ENCODE measurements at regions not wholly inside any gene's neighbourhood (a gene's known extent, or its start where the extent isn't known, plus 50 kb on each side); places are given as distances from the start of the nearest gene placed in this dataset.

DNA sequence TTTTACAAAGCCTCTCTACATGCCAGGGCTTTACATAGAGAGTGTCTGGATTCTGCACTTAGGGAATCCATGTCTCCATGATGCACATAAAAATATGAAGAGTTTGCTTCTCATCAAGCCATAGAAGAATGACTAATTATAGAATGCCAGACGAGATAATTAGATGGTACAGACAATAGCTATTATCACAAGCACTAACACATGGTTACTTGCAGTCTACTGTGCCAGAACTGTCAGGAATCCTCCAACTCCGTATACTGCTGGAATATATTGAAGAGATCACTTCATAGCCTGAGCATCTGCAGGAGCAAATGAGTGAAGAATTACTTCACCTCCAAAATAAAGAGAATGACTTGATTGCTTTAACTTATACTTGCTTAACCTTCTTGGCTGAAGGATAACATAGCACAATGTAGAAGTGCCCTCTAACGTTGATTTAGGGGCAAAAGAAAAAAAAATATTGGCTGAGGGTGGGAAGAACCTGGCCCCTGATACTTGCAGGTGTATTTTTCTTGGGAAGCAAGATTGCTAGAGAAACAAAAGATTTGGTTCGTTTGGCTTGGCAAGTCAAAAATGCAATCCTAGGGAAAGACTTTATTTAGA lies 272.8 kb upstream of the FAR2 start:
- H3K27me3 Mint-ChIP-seq (ENCODE audit: insufficient read depth): peaks cover 5% of the 10 kb centered on the region; the same call in 1 of the 2 replicates
- H3K36me3 Mint-ChIP-seq (ENCODE audit: low read depth): no peaks in the 10 kb centered on the region
- H3K4me1 Mint-ChIP-seq (ENCODE audit: low read depth): no peaks in the 10 kb centered on the region
- no peak overlapping the region for H3K4me3 Mint-ChIP-seq
- TF ChIP-seq, protein P1, sequence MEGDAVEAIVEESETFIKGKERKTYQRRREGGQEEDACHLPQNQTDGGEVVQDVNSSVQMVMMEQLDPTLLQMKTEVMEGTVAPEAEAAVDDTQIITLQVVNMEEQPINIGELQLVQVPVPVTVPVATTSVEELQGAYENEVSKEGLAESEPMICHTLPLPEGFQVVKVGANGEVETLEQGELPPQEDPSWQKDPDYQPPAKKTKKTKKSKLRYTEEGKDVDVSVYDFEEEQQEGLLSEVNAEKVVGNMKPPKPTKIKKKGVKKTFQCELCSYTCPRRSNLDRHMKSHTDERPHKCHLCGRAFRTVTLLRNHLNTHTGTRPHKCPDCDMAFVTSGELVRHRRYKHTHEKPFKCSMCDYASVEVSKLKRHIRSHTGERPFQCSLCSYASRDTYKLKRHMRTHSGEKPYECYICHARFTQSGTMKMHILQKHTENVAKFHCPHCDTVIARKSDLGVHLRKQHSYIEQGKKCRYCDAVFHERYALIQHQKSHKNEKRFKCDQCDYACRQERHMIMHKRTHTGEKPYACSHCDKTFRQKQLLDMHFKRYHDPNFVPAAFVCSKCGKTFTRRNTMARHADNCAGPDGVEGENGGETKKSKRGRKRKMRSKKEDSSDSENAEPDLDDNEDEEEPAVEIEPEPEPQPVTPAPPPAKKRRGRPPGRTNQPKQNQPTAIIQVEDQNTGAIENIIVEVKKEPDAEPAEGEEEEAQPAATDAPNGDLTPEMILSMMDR (IDR thresholded peaks at IDR 0.05): no peak; the same call in 1 of the 2 replicates
- H3K9me3 Mint-ChIP-seq: no peaks in the 10 kb centered on the region
- no peak overlapping the region for H3K27ac Mint-ChIP-seq
- DNase-seq: no peak

DNA sequence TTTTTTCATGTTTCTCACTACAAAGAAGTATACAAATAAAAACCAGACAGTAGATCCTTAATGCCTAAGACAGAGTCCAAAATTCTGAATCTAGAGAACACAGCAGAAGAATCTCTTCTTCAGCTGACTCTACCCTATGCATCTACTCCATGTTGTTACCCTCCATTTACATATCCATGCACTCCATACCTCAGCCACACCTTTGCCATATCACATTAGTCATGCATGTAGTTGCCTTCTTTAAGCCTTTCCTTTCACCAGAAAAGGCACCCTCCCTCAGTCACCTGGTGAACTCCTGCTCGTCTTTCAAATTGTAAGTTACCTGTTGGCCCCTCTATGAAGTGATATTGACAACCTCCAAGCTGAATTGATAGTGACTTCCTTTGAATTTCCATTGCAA lies 271.2 kb upstream of the FAR2 start:
- TF ChIP-seq, protein P1 (IDR thresholded peaks at IDR 0.05): no peak
- Mint-ChIP-seq H3K9me3 (no peaks in the 10 kb centered on the region), H3K27ac (no peak overlapping the region), H3K36me3 (ENCODE audit: low read depth) (no peaks in the 10 kb centered on the region), H3K27me3 (ENCODE audit: insufficient read depth) (peaks cover 7% of the 10 kb centered on the region; the same call in 1 of the 2 replicates), H3K4me3 (no peak overlapping the region), H3K4me1 (ENCODE audit: low read depth) (no peaks in the 10 kb centered on the region)
- no peak for DNase-seq

DNA sequence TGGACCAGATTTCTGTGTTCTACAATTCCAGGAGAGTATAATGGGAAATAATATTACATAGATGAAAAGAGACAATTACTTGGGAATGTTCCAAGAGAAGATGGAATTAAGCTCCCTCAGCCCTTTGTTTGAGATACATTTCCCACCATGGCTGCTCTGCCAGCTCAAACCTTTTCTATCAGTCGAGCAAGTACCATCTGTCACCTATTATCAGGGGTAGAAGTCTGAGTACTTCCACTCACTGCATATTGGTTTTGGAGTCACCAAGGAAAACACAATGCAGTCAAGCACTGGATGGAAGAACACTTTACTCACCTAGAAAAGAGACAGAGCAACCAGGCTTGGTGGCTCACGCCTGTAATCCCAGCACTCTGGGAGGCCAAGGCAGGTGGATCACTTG lies 270.4 kb upstream of the FAR2 start:
- TF ChIP-seq, protein P1 (IDR thresholded peaks at IDR 0.05): no peak
- peaks cover 7% of the 10 kb centered on the region; the same call in 1 of the 2 replicates for H3K27me3 Mint-ChIP-seq (ENCODE audit: insufficient read depth)
- no peaks in the 10 kb centered on the region for H3K9me3 Mint-ChIP-seq

DNA sequence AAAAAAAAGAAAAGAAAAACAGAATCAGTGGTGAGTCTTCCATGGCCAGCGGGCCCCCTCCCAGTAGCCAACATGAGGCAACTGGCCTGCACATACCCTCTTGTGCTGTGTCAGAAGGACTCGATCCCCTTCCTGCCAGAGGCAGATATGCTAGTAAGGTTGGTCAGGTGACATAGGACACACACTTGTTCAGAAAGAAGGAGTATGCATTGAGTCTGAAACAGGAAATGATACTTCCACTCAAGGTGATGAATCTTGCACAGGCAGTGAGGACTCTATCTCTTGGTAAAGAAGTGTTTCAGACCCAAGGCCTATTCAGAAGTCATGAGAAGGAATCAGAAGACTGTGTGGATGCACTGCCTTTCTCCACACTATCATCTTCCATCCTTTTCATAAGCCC lies 269.7 kb upstream of the FAR2 start:
- no peak for DNase-seq
- TF ChIP-seq, protein P1 (IDR thresholded peaks at IDR 0.05): no peak
- Mint-ChIP-seq H3K27me3 (ENCODE audit: insufficient read depth) (peaks cover 7% of the 10 kb centered on the region; the same call in 1 of the 2 replicates), H3K27ac (no peak overlapping the region), H3K4me1 (ENCODE audit: low read depth) (no peaks in the 10 kb centered on the region), H3K36me3 (ENCODE audit: low read depth) (no peaks in the 10 kb centered on the region), H3K4me3 (no peak overlapping the region), H3K9me3 (no peaks in the 10 kb centered on the region)

More for the DNA sequence above, 270.4 kb upstream of the FAR2 start:
- H3K4me3 Mint-ChIP-seq: no peak overlapping the region
- H3K27ac Mint-ChIP-seq: no peak overlapping the region
- H3K36me3 Mint-ChIP-seq (ENCODE audit: low read depth): no peaks in the 10 kb centered on the region
- H3K4me1 Mint-ChIP-seq (ENCODE audit: low read depth): no peaks in the 10 kb centered on the region
- DNase-seq: no peak

DNA sequence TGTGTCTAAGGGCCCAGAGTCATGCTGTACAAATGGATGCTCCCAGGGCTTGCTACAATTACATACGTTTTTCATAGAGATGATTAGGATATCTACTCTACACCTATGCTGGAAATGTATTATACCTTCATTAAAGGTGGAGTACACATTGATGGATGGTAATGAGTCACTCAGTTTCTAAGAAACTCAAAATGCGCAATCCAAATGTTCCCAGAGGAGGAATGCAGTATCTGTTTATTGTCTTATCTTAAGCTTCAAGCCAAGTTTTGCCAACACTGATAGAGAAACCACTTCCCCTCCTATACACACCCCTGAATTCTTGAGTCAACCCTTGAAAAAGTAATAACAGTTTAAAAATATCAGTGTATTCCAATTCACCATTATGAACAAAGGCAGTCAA lies 266.6 kb upstream of the FAR2 start:
- Mint-ChIP-seq H3K4me3 (no peak overlapping the region), H3K36me3 (ENCODE audit: low read depth) (no peaks in the 10 kb centered on the region), H3K9me3 (no peaks in the 10 kb centered on the region), H3K27me3 (ENCODE audit: insufficient read depth) (peaks cover 7% of the 10 kb centered on the region; the same call in 1 of the 2 replicates), H3K4me1 (ENCODE audit: low read depth) (no peaks in the 10 kb centered on the region), H3K27ac (no peak overlapping the region)
- DNase-seq: no peak
- TF ChIP-seq, protein P1 (IDR thresholded peaks at IDR 0.05): no peak
